ENCODE measurements at regions not wholly inside any gene's neighbourhood (a gene's known extent, or its start where the extent isn't known, plus 50 kb on each side); places are given as distances from the start of the nearest gene placed in this dataset.

DNA sequence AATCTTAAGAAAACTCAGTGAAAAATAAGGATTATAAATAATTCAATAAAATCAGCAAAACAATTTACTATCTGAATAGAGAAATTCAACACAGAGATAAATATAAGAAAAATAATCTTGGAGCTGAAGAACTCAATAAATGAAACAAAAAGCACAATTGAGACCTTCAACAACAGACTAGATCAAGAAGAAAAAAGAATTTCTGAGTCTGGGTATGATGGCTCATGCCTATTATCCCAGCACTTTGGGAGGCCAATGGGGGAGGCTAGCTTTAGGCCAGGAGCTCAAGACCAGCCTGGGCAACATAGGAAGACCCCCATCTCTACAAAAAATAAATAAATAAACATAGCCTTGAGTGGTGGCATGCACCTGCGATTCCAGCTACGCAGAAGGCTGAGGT, 1295.7 kb upstream of the NRXN1 start:
- Histone ChIP-seq H3K4me3 (ENCODE audit: control insufficient read depth in 2 of 3, extremely low read depth in 1 of 3, insufficient read depth in 2 of 3, low read depth in 1 of 3, low read length in 3 of 3) (no peak overlapping the region), H2AFZ (ENCODE audit: control insufficient read depth, low read length) (no peak overlapping the region), H3K79me2 (ENCODE audit: control insufficient read depth, insufficient read depth, low read length) (no peaks in the 10 kb centered on the region), H3K27me3 (ENCODE audit: control insufficient read depth, extremely low read depth, insufficient read depth, low read length) (no peaks in the 10 kb centered on the region), H3K4me1 (ENCODE audit: control insufficient read depth, extremely low read depth, insufficient read depth, low read length) (no peaks in the 10 kb centered on the region), H3K36me3 (ENCODE audit: control insufficient read depth in 2 of 2, extremely low read depth in 1 of 2, insufficient read depth in 2 of 2, low read length in 2 of 2) (no peaks in the 10 kb centered on the region), H3K9me3 (ENCODE audit: control insufficient read depth, low read depth, low read length) (peaks cover 3% of the 10 kb centered on the region), H3K9me1 (ENCODE audit: control insufficient read depth, extremely low read depth, insufficient read depth, low read length) (no peaks in the 10 kb centered on the region), H3K27ac (ENCODE audit: control insufficient read depth, insufficient read depth, low read length) (no peak overlapping the region), H4K20me1 (ENCODE audit: control insufficient read depth, extremely low read depth, insufficient read depth, low read length) (no peaks in the 10 kb centered on the region), H3K4me2 (ENCODE audit: control insufficient read depth, extremely low read depth, insufficient read depth, low read depth, low read length) (no peak overlapping the region), H3K9ac (ENCODE audit: control insufficient read depth, extremely low read depth, insufficient read depth, low read length) (no peak overlapping the region)
- dilution Hi-C loops (cut with MboI; ENCODE audit: extremely low pct_ligation_motif_present, low sequenced_read_pairs): no loop called here
- FAIRE-seq: no peak
- TF ChIP-seq EZH2 (IDR thresholded peaks at IDR 0.05; ENCODE audit: low read length) (no peak), CTCF (optimal IDR thresholded peaks at IDR 0.05 in 1 of 3, IDR thresholded peaks at IDR 0.05 in 1 of 3, conservative IDR thresholded peaks at IDR 0.05 in 1 of 3; ENCODE audit: extremely low read depth in 1 of 3, insufficient read depth in 2 of 3, low read length in 3 of 3) (no peak)
- no peak for DNase-seq (ENCODE audit: low read depth, low spot score)

- Histone ChIP-seq H3K9me3 (ENCODE audit: control insufficient read depth, low read depth, low read length) (no peaks in the 10 kb centered on the region), H3K27me3 (ENCODE audit: control insufficient read depth, extremely low read depth, insufficient read depth, low read length) (no peaks in the 10 kb centered on the region), H3K4me2 (ENCODE audit: control insufficient read depth, extremely low read depth, insufficient read depth, low read depth, low read length) (no peak overlapping the region), H3K9me1 (ENCODE audit: control insufficient read depth, extremely low read depth, insufficient read depth, low read length) (no peaks in the 10 kb centered on the region), H3K4me3 (ENCODE audit: control insufficient read depth in 2 of 3, extremely low read depth in 1 of 3, insufficient read depth in 2 of 3, low read depth in 1 of 3, low read length in 3 of 3) (no peak overlapping the region), H3K9ac (ENCODE audit: control insufficient read depth, extremely low read depth, insufficient read depth, low read length) (no peak overlapping the region), H3K27ac (ENCODE audit: control insufficient read depth, insufficient read depth, low read length) (no peak overlapping the region), H3K4me1 (ENCODE audit: control insufficient read depth, extremely low read depth, insufficient read depth, low read length) (no peaks in the 10 kb centered on the region), H3K79me2 (ENCODE audit: control insufficient read depth, insufficient read depth, low read length) (no peaks in the 10 kb centered on the region), H3K36me3 (ENCODE audit: control insufficient read depth in 2 of 2, extremely low read depth in 1 of 2, insufficient read depth in 2 of 2, low read length in 2 of 2) (no peaks in the 10 kb centered on the region), H2AFZ (ENCODE audit: control insufficient read depth, low read length) (no peak overlapping the region), H4K20me1 (ENCODE audit: control insufficient read depth, extremely low read depth, insufficient read depth, low read length) (no peaks in the 10 kb centered on the region)
- dilution Hi-C loops (cut with MboI; ENCODE audit: extremely low pct_ligation_motif_present, low sequenced_read_pairs): no loop called here
- DNase-seq (ENCODE audit: low read depth, low spot score) (no peak), FAIRE-seq (no peak)
- TF ChIP-seq CTCF (optimal IDR thresholded peaks at IDR 0.05 in 1 of 3, IDR thresholded peaks at IDR 0.05 in 1 of 3, conservative IDR thresholded peaks at IDR 0.05 in 1 of 3; ENCODE audit: extremely low read depth in 1 of 3, insufficient read depth in 2 of 3, low read length in 3 of 3): no peak
- no peak for TF ChIP-seq EZH2 (IDR thresholded peaks at IDR 0.05; ENCODE audit: low read length)
Observed at GRCh38 chr2:52314231-52314630, 1282.3 kb upstream of the NRXN1 start.
